Gastrocnemius medialis (tissue), 4 donors: ENCODE measurements at regions not wholly inside any gene's neighbourhood (a gene's known extent, or its start where the extent isn't known, plus 50 kb on each side); places are given as distances from the start of the nearest gene placed in this dataset.

Experiments used
- POLR2A ChIP-seq, 2 donors: fragments of 450-650 bp; IDR thresholded peaks; one replicate each; pipeline ENCODE4 v1.6.1; 2017; ENCODE audit warnings: antibody characterized with exemption in 2 of 2, mild to moderate bottlenecking in 2 of 2, moderate library complexity in 2 of 2
- TF ChIP-seq, protein P1 (sequence below), 5 experiments: fragments of 450-650 bp in 3 of 5; fragments of 200-600 bp in 2 of 5; sonication (generic) in 2 of 5; IDR thresholded peaks in 4 of 5; conservative IDR thresholded peaks in 1 of 5; 1 replicate in 4 of 5; 2 replicates in 1 of 5; pipeline ENCODE4 v1.5.1; 2016 to 2019; ENCODE audit warnings: antibody characterized with exemption in 5 of 5, mild to moderate bottlenecking in 3 of 5, moderate library complexity in 3 of 5

DNA sequence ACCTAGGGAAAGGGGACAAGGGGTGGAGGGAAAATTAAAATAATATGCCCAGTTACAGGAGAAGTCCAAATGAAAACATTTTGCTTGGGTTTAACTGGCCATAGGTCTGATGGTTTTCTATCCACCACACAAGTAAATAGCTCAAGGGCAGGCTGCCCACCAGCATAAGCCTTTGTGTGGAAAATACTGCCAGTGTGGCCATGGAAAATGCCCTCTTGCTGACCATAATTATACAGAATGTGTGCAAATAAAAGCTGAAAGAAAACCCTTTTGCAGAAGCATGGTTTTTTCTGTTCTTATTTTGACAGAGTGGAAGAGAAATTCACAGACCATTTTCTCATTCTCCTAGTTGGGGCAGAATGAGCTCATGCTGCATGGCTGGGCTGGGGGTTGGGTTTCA lies 111.3 kb upstream of the SIX2 start:
- TF ChIP-seq, protein P1, sequence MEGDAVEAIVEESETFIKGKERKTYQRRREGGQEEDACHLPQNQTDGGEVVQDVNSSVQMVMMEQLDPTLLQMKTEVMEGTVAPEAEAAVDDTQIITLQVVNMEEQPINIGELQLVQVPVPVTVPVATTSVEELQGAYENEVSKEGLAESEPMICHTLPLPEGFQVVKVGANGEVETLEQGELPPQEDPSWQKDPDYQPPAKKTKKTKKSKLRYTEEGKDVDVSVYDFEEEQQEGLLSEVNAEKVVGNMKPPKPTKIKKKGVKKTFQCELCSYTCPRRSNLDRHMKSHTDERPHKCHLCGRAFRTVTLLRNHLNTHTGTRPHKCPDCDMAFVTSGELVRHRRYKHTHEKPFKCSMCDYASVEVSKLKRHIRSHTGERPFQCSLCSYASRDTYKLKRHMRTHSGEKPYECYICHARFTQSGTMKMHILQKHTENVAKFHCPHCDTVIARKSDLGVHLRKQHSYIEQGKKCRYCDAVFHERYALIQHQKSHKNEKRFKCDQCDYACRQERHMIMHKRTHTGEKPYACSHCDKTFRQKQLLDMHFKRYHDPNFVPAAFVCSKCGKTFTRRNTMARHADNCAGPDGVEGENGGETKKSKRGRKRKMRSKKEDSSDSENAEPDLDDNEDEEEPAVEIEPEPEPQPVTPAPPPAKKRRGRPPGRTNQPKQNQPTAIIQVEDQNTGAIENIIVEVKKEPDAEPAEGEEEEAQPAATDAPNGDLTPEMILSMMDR (IDR thresholded peaks at IDR 0.05 in 4 of 5, conservative IDR thresholded peaks at IDR 0.05 in 1 of 5) = no peak
- no peak for TF ChIP-seq POLR2A (IDR thresholded peaks at IDR 0.05)
